H54 (cell line): ENCODE measurements at regions not wholly inside any gene's neighbourhood (a gene's known extent, or its start where the extent isn't known, plus 50 kb on each side); places are given as distances from the start of the nearest gene placed in this dataset.

Source experiments
- DNase-seq: peaks from one replicate; pipeline ENCODE4 v3.0.0; 2011; ENCODE audit warnings: low spot score, mixed read lengths; ENCODE audit not compliant: insufficient read length
- FAIRE-seq: peaks from 3 replicates; lab custom pipeline; 2011; peaks lifted over from hg19 to GRCh38; lab: Jason Lieb, UNC
- POLR2A ChIP-seq: IDR thresholded peaks from 2 replicates; pipeline ENCODE4 v1.6.1; 2011; ENCODE audit warnings: low read depth, mild to moderate bottlenecking, low read length

DNA sequence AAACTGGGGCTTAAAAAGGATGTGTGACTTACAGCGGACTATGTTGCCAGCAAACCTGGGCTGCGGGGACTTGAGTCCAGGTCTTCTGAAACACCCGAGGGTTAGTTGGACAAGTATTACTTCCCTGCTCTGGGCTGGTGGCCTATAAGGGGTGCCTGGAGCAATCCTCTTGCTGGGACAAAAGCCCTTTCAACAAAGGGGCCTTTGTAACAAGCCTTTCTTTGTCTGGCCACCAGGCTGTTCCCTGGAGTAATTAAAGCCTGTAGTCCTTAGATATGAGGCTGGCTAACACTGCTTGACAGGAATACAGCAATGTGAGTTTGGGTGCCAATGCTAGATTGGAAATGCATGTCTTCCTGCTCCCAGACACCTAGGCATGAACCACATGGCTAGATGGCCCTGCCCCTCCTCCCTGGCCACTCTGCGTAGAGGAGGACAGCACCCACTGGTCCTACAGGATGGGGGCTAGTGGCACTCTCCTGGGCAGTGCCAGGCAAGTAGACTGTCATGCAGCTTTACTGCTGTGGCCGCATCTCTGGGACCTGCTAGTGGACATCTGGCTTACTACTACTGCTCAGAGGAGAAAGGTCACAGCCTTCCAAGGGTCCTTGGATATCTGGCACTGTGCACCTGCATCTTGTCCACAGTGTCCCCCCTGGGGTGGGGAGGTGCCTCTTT is 343.1 kb downstream of the ZSWIM6 start:
- DNase-seq (no peak), FAIRE-seq (no peak)
- no peak for TF ChIP-seq POLR2A

DNA sequence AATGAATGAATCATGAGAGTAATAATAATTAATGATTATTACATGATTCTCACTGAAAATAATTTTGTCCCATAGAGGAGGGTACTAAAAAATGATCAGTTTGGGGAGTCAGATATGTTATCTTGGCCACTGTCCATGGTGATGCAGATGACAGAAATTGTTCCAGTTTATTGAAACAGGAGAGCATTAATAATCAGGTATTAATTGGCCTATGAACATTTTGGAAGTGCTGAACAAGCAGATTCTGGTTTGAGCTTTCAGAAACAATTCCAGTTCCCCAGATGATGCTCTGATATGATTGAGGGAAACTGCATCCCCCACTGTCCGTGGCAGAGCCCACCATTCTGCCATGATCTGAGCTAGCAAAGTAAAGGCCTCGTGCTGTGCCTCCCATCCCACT is 345.2 kb downstream of the ZSWIM6 start:
- FAIRE-seq (no peak), DNase-seq (no peak)
- no peak for TF ChIP-seq POLR2A

GRCh38 chr5:61678966-61679365 is 346.9 kb downstream of the ZSWIM6 start:
- no peak for TF ChIP-seq POLR2A

DNA sequence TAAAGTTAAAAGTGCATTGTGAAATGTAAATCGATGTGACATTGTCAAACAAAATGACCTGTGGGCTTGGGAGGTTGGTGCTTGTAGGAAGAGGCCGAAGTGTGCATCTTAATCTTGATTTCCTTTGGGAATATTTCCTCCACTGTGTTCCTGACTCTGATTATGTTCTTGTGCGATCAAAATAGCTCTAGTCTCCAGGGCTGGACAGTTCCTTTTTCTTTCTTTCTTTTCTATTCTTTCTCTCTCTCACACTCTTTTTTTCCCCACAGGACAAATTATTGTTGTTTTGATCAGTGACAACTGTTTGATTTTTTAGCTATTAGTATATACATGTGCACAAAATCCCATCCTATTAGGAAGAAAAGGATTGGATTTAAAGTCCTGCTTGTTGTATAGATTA is 347.5 kb downstream of the ZSWIM6 start:
- no peak for FAIRE-seq
- no peak for DNase-seq
- no peak for TF ChIP-seq POLR2A

More at GRCh38 chr5:61678966-61679365, 346.9 kb downstream of the ZSWIM6 start:
- FAIRE-seq (no peak), DNase-seq (peak; percentile 12)

DNA sequence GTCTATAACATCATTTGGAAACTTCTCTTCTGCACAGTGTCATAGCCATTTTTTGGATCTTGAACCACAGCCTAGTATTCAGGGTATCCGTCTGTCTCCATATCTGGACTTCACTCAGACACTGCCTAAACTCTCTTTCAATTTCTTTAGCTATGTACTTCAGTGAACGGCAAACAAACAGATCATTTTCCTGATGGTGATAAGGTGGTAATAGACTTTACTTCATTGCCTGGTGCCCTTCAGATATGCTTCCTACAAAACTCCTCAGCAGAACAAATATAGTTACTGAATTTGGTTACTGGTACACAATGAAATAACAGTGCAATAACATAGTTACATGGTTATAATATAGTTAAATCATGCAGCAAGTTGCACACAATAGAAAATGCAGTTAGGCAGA is 348.2 kb downstream of the ZSWIM6 start:
- FAIRE-seq (no peak), DNase-seq (no peak)
- TF ChIP-seq POLR2A: no peak

DNA sequence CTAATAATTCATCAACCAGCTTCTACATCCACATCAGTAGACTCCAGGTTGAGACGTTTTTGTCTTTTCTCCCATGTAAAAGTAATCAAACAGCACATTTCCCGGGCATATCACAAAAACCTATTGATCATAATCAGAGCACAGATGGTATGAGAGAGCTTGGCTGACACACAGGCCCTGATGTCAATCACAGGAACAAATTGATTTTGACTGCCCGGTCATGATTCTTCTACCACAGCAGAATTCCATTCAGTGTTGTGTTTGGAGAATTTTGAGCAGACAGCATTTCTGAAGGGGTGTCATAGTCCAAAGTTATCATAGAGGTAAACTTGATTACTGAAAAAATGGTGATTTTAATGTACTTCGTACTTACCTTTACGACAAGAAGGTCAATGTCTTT is 351.1 kb downstream of the ZSWIM6 start:
- TF ChIP-seq POLR2A: no peak
- FAIRE-seq (no peak), DNase-seq (no peak)

- no peak for TF ChIP-seq POLR2A
- FAIRE-seq: no peak
- DNase-seq: no peak
Observed at GRCh38 chr5:61683926-61684325, 351.9 kb downstream of the ZSWIM6 start.

DNA sequence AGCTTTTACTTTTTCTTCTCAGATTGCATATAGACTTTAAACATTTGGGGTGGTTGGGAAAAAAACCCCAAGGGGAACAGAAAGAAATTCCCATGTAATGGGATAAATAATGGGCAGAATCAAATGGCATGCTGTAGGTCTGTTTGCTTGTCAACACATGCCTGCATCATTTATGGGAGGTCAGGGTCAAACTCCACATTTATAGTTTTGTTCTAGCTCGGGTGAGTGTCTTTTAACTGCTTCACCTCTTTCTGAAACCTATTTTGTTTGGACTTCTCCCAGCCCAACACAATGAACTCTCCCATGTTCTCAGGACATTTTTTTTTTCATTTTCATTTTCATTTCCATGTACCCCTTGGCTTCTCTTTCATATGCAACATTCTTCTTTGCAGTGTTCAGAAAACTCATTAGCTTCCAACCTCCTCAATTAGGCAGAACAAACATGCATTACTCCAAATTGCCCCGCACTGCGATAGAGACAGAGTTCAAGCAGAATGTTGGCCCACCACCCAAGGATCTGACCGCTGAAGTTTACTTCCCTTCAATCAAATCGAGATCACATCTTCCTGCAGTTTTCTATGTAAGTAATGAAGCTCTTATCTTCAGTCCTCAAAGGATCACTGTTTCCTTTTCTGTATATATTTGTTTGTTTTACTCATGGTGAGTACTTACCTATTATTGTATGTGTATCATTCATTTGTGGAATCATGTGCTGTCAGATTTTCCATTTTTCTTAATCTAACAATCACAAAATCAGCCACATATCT is 354.6 kb downstream of the ZSWIM6 start:
- no peak for FAIRE-seq
- DNase-seq: no peak
- TF ChIP-seq POLR2A: no peak

DNA sequence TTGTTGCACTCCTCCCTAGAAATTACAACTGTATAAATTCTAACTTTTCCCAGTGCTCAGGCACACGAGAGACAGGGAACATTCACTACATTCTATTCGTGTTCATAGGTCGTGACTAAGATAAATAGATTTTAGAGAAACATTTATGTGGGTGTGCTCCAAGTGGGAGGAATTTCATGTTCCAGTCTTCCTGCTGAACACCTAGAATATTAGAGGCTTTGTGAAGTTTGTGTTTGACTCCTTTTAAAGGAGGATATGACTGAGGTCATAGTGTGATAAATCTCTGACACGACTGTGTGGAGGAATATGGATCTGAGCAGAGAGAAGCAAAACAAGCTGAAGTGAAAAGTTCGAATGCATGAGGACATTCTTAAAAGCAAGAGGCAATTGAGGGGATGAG is 355.3 kb downstream of the ZSWIM6 start:
- no peak for TF ChIP-seq POLR2A
- FAIRE-seq: no peak
- DNase-seq: no peak

GRCh38 chr5:61689153-61689846 is 357.2 kb downstream of the ZSWIM6 start:
- no peak for FAIRE-seq

GRCh38 chr5:61697809-61698558 is 365.9 kb downstream of the ZSWIM6 start:
- DNase-seq (no peak), FAIRE-seq (no peak)
- no peak for TF ChIP-seq POLR2A

More at GRCh38 chr5:61689153-61689846, 357.2 kb downstream of the ZSWIM6 start:
- DNase-seq: no peak
- no peak for TF ChIP-seq POLR2A

- DNase-seq: no peak
- no peak for TF ChIP-seq POLR2A
- no peak for FAIRE-seq
Observed at GRCh38 chr5:61701877-61702602, 370.0 kb downstream of the ZSWIM6 start.

DNA sequence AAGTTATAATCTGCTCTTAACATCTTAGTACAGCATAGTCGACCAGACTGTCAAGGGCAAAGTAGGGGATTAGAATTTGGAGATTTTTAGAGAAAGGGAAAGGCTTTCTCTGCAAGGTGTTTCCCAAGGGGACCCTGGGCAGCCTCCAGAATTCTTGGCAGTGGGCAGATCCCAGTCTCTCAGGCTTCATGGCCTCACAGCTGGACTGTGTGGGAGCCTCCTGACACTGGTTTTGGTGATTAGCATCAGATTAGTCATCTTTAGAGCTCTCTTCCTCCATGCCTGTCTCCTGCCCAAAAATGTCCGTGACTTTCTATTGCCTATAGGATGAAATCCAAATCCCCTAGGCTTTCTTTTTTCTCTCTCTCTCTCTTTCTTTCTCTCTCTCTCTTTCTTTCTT is 370.7 kb downstream of the ZSWIM6 start:
- DNase-seq: no peak
- no peak for TF ChIP-seq POLR2A
- no peak for FAIRE-seq
